ENCODE measurements at regions not wholly inside any gene's neighbourhood (a gene's known extent, or its start where the extent isn't known, plus 50 kb on each side); places are given as distances from the start of the nearest gene placed in this dataset.

GRCh38 chr6:101110814-101111213, 229.7 kb upstream of the ASCC3 start:
- Histone ChIP-seq H3K9me3 (no peaks in the 10 kb centered on the region), H3K4me1 (no peaks in the 10 kb centered on the region), H3K4me3 (no peak overlapping the region), H3K27ac (no peak overlapping the region), H3K36me3 (no peaks in the 10 kb centered on the region), H3K27me3 (no peaks in the 10 kb centered on the region)
- no peak for DNase-seq
- intact Hi-C loops (cut with DNase I; ENCODE audit: low total_unique reads): no loop called here
- 68 to 88% (median 73%) methylated on average over 1 of the region's 1 CpG for WGBS, 5 donors
- no peak for TF ChIP-seq POLR2AphosphoS5 (IDR thresholded peaks at IDR 0.05)
- no peak for TF ChIP-seq POLR2A (IDR thresholded peaks at IDR 0.05)
- no peak for TF ChIP-seq EP300 (IDR thresholded peaks at IDR 0.05)

- Histone ChIP-seq H3K4me3 (no peak overlapping the region), H3K36me3 (no peaks in the 10 kb centered on the region), H3K27ac (no peak overlapping the region), H3K4me1 (no peaks in the 10 kb centered on the region), H3K27me3 (no peaks in the 10 kb centered on the region), H3K9me3 (no peaks in the 10 kb centered on the region)
- no peak for DNase-seq
- intact Hi-C loops (cut with DNase I; ENCODE audit: low total_unique reads): no loop called here
- WGBS, 5 donors: 70 to 79% (median 75%) methylated on average over 4 of the region's 4 CpGs
- TF ChIP-seq CTCF (IDR thresholded peaks at IDR 0.05) (no peak), POLR2AphosphoS5 (IDR thresholded peaks at IDR 0.05) (no peak), POLR2A (IDR thresholded peaks at IDR 0.05) (no peak), EP300 (IDR thresholded peaks at IDR 0.05) (no peak)
Observed at GRCh38 chr6:101113468-101114260, 232.5 kb upstream of the ASCC3 start.

GRCh38 chr6:101114703-101115102, 233.6 kb upstream of the ASCC3 start:
- Histone ChIP-seq H3K27me3 (no peaks in the 10 kb centered on the region), H3K4me1 (no peaks in the 10 kb centered on the region), H3K36me3 (no peaks in the 10 kb centered on the region), H3K9me3 (no peaks in the 10 kb centered on the region), H3K27ac (no peak overlapping the region), H3K4me3 (no peak overlapping the region)
- DNase-seq: peak in 1 of 2 donors; percentile 70
- TF ChIP-seq CTCF (IDR thresholded peaks at IDR 0.05) (peak in 3 of 7 experiments; percentile 18 to 27 (median 23)), EP300 (IDR thresholded peaks at IDR 0.05) (no peak)
- intact Hi-C loops (cut with DNase I; ENCODE audit: low total_unique reads): no loop called here
- 0 to 7% (median 3%) methylated on average over 1 of the region's 1 CpG for WGBS, 5 donors

GRCh38 chr6:101116337-101116736, 235.2 kb upstream of the ASCC3 start:
- H3K27me3 ChIP-seq: no peaks in the 10 kb centered on the region
- no peak for TF ChIP-seq POLR2A (IDR thresholded peaks at IDR 0.05)
- no peak for TF ChIP-seq CTCF (IDR thresholded peaks at IDR 0.05)
- TF ChIP-seq POLR2AphosphoS5 (IDR thresholded peaks at IDR 0.05): no peak
- TF ChIP-seq EP300 (IDR thresholded peaks at IDR 0.05): no peak
- no peaks in the 10 kb centered on the region for H3K9me3 ChIP-seq
- H3K4me1 ChIP-seq: no peaks in the 10 kb centered on the region
- no peak overlapping the region for H3K27ac ChIP-seq
- intact Hi-C loops (cut with DNase I; ENCODE audit: low total_unique reads): no loop called here
- no peaks in the 10 kb centered on the region for H3K36me3 ChIP-seq
- WGBS, 5 donors: 78 to 89% (median 83%) methylated on average over 5 of the region's 5 CpGs
- no peak for DNase-seq
- H3K4me3 ChIP-seq: no peak overlapping the region
